GM19397 (cell line): ENCODE measurements at regions not wholly inside any gene's neighbourhood (a gene's known extent, or its start where the extent isn't known, plus 50 kb on each side); places are given as distances from the start of the nearest gene placed in this dataset.
"Not testable (repeated sequence)": the region's sequence is repeated elsewhere in the genome, so short reads cannot be mapped to it uniquely, and the experiment has no call there.

ENCODE experiments used
- ATAC-seq: cut with Tn5 transposase; IDR thresholded peaks from one replicate; pipeline ENCODE4 v1.9.1; 2021; ENCODE audit warnings: mild to moderate bottlenecking, moderate library complexity; ENCODE audit not compliant: unreplicated experiment

DNA sequence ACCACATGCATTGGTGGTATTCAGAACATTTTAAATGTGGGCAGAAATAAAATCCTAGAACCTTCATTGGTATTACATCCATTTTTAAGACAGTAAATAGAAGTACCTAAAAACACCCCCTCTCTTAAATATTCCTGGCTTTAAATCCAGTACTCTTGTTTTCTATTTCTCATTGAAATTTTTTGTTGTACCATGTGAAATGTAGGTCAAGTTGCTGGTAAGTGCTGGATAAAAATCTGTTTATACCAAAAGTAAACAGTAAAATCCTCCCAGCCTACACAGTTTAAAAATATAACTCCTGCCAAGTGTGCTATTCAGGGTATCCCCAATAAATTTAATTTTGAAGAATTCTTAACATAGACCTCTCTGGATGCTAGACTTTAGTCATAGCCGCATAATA is 75.0 kb upstream of the FST start:
- ATAC-seq: no peak

DNA sequence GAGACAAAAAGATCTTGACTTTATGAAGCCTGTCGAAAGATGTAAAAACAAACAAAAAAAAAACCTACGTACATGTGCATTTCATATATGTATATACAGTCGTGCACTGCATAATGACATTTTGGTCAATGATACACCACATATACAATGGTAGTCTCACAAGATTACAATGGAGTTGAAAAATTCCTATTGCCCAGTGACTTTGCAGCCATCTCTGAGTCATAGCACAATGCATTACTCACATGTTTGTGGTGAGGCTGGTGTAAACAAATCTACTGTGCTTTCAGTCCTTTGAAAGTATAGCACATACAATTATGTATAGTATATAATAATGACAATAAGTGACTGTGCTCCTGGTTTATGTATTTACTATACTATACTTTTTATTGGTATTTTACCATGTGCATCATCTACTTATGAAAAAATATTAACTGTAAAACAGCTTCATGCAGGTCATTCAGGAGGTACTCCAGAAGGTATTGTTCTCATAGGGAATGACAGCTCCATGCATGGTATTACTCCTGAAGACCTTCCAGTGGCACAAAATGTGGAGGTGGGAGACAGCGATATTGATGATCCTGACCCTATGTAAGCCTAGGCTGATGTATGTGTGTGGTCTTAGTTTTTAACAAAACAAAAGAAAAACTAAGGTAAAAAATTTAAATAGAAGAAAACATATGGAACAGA is 73.7 kb upstream of the FST start:
- ATAC-seq: no peak

DNA sequence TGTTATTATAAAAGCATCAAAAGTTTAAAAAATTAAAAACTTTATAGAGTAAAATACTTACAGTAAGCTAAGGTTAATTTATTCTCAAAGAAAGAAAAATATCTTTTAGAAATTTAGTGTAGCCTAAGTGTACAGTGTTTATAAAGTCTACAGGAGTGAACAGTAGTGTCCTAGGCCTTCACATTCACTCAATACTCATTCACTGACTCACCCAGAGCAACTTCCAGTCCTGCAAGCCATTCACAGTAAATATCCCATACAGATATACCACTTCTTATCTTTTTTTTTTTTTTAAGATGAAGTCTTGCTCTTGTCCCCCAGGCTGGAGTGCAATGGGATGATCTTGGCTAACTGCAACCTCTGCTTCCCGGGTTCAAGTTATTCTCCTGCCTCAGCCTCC is 73.1 kb upstream of the FST start:
- ATAC-seq: no peak

DNA sequence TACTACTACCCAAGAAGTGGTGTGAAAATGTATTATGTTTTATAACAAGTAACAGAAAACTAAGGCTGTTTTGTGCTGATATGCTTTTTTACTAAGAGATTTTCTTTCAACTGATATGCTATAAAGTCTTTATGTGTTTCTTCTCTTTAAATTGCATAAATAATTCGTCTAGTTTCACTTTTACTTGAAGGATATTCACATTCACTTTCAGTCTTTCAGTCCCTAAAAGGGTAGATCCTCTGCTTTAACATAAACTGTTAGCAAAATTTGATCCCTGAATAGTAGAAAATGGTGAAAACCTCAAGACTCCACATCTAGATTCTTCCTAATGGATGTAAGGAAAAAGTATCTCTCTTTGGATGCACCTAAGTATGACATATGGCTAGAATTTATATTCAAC is 69.0 kb upstream of the FST start:
- no peak for ATAC-seq

DNA sequence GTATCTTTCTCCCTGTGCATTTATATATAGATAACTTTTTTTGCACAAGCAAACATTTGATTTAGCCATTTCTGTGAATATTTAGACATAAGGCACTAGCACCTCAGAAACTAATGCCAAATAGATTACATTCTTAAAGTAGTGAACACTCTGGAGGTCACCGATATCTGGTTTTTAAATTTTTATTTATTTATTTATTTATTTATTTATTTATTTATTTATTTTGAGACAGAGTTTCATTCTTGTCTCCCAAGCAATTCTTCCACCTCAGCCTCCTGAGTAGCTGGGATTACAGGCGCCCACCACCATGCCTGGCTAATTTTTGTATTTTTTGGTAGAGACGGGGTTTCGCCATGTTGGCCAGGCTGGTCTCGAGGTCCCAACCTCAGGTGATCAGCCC is 67.9 kb upstream of the FST start:
- not testable (repeated sequence) for ATAC-seq

DNA sequence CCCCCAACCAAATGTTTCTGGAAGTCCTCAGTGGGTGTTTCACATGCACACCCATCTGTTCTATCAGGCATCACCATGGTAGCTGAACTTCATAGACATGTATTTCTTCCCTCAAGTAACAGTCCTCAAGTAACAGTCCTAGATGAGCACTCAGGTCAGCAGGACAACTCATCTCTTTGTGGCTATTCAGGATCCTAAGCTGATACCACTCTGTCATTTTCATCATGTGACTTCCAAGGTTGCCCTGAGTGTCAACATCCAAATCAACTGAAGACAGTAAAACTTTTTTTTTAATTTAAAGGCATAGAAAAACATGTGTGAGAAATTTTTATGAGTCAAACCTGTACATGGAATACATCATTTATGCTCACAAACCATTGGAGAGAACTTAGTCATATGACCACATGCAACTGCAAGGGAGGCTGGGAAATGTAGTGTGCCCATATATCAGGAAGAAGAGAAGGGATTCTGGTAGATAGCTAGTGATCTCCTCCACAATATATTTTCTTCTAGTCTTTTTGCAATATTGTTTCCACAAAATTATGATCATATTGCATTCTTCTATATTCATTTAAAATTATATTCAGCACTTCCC is 64.2 kb upstream of the FST start:
- no peak for ATAC-seq

DNA sequence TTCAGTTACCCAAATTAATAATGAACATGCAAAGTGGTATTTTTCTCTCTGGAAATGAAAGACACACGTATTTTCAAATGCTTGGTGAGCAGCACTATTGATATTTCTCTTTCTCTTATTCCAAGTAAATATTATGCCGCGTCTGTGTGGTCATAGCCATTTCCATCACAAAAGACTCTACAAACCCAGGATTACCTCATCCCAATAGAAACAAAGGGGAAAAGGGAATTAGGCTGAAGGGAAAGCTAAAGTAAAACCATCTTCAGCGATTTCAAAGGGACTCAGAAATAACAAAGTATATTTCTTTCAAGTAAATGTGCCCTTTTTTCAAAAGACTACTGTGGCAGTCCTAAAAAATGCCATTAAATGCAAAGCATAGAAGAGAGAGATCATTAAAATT is 62.0 kb upstream of the FST start:
- ATAC-seq: no peak

DNA sequence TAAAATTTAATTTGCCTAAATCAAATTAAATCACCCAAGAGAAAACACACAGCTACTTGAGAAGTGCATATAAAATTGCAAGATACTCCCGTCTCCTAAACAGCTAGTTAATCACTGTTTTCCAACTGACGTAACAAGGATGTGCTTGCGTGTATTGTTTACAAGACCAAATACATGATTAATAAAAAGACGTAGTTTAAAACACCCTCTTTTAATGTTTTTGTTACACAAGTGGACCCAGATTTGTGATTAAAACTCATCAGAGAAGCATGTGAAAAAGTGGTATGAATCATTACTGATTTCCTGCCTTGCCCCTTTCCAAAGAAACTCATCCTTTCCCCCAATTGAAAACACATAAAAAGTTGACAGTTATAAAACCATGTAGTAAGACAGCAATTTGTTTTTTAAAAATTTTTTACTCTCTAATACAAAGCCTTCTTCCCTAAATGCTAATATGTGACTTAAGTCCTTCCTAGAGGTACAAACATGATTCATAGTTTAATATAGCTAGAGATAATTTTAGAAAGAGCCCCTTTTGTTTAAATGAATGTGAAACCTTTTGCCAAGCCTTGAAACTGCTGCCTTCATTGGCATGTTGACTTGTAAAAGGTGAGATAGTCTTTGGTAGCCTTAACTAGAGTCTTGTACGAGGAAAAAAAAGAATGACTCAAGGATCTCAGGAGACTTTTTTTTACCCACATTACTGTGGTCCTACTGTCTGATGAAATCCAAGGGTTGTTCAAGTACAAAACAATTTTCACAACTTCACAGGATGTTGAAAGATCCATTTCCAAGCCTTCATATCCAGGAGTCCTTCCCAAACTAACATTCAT is 61.4 kb upstream of the FST start:
- ATAC-seq: no peak

DNA sequence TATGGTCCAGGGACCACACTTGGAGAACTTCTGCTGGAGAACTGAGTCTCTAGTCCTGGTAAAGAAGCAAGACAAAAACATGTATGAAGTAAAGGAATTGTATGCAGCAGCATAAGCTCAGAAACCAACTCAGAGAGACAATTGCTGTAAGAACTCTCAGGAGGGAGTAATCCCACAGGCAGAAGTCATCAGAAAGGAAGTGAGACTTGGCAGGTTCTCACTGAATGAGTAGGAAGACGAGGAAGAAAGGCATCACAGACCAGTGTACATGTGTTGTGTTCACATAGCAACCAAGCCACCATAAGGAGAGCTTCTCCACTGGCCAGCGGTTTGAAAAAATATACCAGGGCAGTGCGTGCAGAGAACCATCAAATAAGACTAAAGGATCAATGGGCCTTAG is 57.9 kb upstream of the FST start:
- no peak for ATAC-seq

DNA sequence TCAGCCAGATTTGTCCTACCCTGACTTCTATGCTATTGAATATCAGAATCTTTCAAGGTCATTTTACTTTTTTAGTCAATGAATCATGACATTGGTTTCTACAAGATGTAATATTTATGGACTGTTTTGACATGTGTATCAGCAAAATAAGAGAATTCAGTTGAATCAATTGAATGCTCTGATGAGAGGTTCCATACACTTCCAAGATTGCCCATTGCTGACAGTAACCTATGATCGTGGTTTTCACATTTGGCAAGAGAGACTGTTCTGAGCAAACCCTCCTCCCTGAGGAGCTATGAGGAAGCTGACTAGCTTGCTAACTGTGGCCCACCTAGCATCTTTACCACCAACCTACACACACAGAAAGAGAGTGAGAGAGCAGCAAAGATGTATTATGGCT is 56.7 kb upstream of the FST start:
- no peak for ATAC-seq

DNA sequence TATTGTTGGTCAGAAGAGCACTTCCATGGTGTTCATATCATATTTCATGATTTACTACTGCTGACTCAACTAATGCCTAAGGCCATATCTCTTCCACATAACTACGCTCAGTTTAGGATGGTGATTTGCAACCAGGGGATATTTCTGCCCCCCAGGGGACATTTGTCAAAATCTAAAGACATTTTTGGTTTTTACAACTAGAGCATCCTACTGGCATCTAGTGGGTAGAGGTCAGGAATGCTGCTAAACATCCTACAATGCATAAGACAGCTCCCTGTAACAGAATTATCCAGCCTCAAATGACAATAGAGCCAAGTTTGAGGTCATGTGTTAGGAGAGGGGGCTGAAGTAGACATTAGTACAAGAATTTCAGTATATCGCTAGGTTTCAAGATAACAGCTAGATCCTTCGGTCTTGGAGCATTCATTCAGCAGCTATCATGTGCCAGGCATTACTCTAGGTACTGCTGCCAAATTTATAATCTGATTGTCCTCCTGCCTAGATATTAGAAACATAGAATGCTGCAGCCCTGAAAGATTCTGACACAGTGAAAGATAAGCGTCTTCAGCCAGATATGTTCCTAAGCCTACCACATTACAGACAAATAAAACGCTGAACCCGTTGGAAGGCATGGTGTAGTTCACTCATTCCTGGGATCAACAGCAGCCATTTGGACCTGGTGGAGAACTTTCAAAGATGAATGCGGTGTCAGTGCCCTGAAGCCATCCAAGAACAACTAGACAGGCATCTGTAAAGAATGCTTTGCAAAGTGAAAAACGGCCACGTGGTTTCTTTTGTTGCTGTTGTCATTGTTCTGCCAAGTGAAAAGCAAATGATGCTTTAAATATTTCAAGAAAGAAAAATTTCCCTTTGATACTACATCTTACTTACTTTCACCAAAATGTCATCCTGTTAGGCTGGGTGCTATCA is 55.5 kb upstream of the FST start:
- no peak for ATAC-seq

DNA sequence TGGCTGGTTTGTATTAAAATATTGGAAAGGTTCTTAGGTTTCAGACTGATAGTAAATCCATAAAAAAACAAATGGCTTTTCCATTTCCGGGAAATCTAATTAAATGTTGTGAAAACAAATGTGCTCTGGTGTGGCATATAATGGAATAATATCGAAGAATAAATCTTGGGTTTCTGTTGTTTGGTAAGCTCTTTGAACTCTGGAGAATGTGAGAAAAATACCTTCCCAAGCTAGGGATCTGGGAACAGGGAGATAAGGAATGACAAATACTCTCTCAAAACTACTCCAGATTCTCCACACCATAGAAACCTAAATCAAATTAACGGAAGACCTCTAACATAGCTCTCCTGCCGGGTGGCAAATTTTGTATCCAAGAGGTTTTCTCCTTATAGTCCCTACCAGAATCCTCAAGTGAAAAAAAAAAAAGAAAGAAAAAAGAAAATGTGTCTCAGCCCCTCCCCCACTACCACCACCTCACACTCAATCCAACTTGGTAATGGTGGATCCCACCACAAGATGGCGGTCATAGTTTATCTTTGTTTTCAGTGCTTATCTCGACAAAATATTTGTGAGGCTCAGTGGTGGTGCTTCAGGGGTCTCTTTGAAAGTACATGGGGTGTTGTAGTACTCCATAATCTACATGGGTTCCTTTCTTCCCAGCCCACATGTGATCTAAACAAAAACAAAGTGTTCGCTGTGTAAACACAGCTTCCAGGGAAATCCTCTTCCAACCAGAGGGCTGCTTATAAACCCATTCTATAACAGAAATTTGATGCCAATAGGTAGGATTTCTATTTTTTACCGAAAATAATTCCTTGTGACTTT is 54.5 kb upstream of the FST start:
- ATAC-seq: no peak

DNA sequence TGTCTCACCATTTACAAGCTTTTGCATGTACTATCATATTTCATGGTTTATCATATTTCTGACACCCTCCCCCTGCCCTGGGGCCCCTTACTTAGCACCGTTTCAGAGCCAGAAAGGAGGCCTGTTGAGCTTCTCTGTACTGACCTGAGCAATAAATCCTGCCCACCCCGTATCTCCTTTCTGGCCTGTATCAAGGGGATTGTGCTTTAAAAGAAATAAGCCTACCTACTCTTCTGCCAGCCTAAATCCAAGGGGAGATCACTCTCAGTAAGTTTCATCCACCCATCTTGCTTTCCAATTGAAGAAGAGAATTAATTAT is 54.0 kb upstream of the FST start:
- no peak for ATAC-seq

DNA sequence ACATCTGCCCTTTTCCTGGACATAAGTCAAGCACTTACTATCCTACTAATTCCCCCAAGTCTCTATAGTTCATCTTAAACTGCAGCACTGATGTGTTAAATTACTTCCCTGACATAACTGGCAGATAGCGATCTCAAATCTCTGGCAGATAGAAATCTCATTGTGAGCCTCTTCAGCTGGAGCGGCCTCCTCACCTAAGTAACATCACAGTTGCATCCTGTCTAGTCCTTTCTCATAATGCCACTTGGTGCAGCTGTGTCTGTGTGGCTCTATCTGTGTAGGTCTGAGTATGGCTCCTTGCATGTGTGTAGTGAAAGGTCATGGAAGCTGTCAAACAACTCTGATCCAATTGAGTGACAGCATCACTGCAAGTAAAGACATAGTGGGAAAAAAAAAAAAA is 53.6 kb upstream of the FST start:
- no peak for ATAC-seq

DNA sequence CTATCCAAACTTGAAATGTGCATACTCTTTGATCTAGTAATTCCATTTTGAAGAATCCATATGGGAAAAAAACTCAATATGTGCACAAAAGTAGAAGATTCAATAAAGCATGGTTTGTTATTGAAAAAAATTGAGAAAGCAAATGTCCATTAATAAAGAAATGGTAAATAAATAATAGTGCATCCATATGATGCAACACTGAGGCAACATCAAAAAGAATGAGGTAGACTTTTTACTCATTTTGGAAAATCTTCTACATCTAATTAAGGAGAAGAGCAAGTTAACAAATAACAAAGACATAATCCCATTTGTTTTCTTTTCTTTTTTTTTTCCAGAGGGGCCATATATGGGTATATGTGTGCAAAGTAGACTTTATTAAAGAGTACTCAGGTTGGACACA is 52.5 kb upstream of the FST start:
- ATAC-seq: no peak

DNA sequence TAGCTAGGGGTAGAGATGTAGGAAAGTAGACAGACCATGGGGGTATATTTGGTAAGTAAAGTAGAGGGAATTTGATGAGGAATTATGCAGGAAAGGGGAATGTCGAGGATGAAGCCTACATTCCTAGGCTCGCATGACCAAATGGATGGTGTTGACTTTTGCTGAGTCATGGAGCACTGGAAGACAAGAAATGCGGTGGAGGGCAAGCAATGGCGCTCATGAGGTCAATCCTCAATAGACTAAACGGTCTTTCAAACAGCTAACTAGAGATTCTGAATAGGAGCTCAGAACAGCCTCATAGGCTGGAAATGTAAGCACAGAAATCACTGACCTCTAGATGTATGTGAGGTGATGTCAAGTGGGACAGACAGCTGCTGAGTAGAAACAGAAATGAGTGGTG is 50.7 kb upstream of the FST start:
- ATAC-seq: no peak

DNA sequence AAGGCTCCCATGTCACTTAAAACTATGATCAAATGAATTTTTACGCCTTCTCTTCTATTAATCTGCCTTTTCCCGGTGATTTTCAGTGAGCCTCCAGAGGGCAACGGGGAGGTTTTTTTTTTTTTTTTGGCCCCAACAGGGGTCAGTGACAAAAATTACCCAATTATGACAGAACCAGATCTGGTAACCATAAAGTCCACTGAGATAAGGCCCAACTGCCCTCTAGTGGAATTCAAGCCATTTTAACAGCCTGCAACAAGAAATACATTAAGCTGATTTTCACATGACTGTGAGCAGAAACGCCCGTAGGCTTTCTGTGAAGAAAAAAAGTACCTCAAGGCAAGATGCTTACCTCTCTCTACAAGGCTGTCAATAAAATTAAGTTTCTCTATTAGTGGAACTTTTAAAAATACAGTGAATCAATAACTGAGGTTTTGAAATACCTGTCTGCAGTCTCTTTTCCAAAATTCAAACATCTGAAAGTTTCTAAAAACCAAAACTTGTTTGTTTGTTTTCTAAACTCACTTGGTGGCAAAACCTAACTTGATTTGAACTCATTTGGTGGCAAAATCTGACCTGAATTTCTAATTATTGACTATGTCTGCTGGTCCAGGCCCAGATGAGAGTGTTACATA is 49.7 kb upstream of the FST start:
- ATAC-seq: no peak
